H9 (cell line): ENCODE measurements at regions not wholly inside any gene's neighbourhood (a gene's known extent, or its start where the extent isn't known, plus 50 kb on each side); places are given as distances from the start of the nearest gene placed in this dataset.

Experiments
- DNase-seq: peaks from one replicate; pipeline ENCODE4 v3.0.0-alpha.2; 2017
- H2AFZ ChIP-seq: one replicate; pipeline ENCODE4 v1.6.1; 2013; ENCODE audit warnings: mild to moderate bottlenecking, low read length, control low read depth, moderate library complexity
- H2AK5ac ChIP-seq: 2 replicates; pipeline ENCODE4 v1.6.1; 2013; ENCODE audit warnings: low read length, control low read depth, mixed read lengths; ENCODE audit not compliant: insufficient read length
- H2BK120ac ChIP-seq: one replicate; pipeline ENCODE4 v1.6.1; 2013; ENCODE audit warnings: low read depth, mild to moderate bottlenecking, low read length, control low read depth, inconsistent platforms; ENCODE audit not compliant: poor library complexity, severe bottlenecking
- H2BK12ac ChIP-seq: 2 replicates; pipeline ENCODE4 v1.6.1; 2013; ENCODE audit warnings: low read length, control low read depth, mixed read lengths, low read depth; ENCODE audit not compliant: insufficient read length
- H2BK15ac ChIP-seq: 2 replicates; pipeline ENCODE4 v1.6.1; 2013; ENCODE audit warnings: low read depth, low read length, control low read depth
- H2BK20ac ChIP-seq: one replicate; pipeline ENCODE4 v1.6.1; 2013; ENCODE audit warnings: low read depth, mild to moderate bottlenecking, low read length, control low read depth, inconsistent platforms; ENCODE audit not compliant: poor library complexity, severe bottlenecking
- H2BK5ac ChIP-seq: 2 replicates; pipeline ENCODE4 v1.6.1; 2013; ENCODE audit warnings: low read length, control low read depth, mixed read lengths; ENCODE audit not compliant: insufficient read length
- H3K14ac ChIP-seq: 2 replicates; pipeline ENCODE4 v1.6.1; 2013; ENCODE audit warnings: low read length, control low read depth; ENCODE audit not compliant: insufficient read depth
- H3K18ac ChIP-seq: 2 replicates; pipeline ENCODE4 v1.6.1; 2013; ENCODE audit warnings: low read depth, mild to moderate bottlenecking, mixed read lengths, low read length, control low read depth; ENCODE audit not compliant: insufficient read length
- H3K23ac ChIP-seq: 2 replicates; pipeline ENCODE4 v1.6.1; 2013; ENCODE audit warnings: low read length, control low read depth, mixed read lengths, low read depth; ENCODE audit not compliant: insufficient read length
- H3K23me2 ChIP-seq: 2 replicates; pipeline ENCODE4 v1.6.1; 2013; ENCODE audit warnings: low read depth, mild to moderate bottlenecking, mixed read lengths, low read length, control low read depth; ENCODE audit not compliant: insufficient read length, poor library complexity, severe bottlenecking
- H3K27ac ChIP-seq: 2 replicates; pipeline ENCODE4 v1.5.1; 2013; ENCODE audit warnings: low read length, control low read depth, mixed read lengths, low read depth; ENCODE audit not compliant: insufficient read length
- H3K27me3 ChIP-seq: 2 replicates; pipeline ENCODE4 v1.6.1; 2013; ENCODE audit warnings: low read length, control low read depth, inconsistent platforms; ENCODE audit not compliant: insufficient read depth
- H3K4ac ChIP-seq: 2 replicates; pipeline ENCODE4 v1.6.1; 2013; ENCODE audit warnings: low read depth, mild to moderate bottlenecking, control low read depth, inconsistent platforms, low read length, moderate library complexity
- H3K4me1 ChIP-seq: 2 replicates; pipeline ENCODE4 v1.6.1; 2013; ENCODE audit warnings: low read length, control low read depth, inconsistent platforms; ENCODE audit not compliant: insufficient read depth
- H3K4me2 ChIP-seq: 2 replicates; pipeline ENCODE4 v1.6.1; 2013; ENCODE audit warnings: low read length, control low read depth, mixed read lengths; ENCODE audit not compliant: insufficient read length, insufficient read depth
- H3K56ac ChIP-seq: 2 replicates; pipeline ENCODE4 v1.6.1; 2013; ENCODE audit warnings: low read depth, mild to moderate bottlenecking, mixed read lengths, low read length, control low read depth; ENCODE audit not compliant: insufficient read length
- H3K79me1 ChIP-seq: 2 replicates; pipeline ENCODE4 v1.6.1; 2013; ENCODE audit warnings: low read depth, mild to moderate bottlenecking, moderate library complexity, low read length, control low read depth, inconsistent platforms; ENCODE audit not compliant: insufficient read depth, poor library complexity, severe bottlenecking
- H3K79me2 ChIP-seq: 2 replicates; pipeline ENCODE4 v1.6.1; 2013; ENCODE audit warnings: low read length, control low read depth, inconsistent platforms; ENCODE audit not compliant: insufficient read depth
- H3K9ac ChIP-seq: 2 replicates; pipeline ENCODE4 v1.6.1; 2013; ENCODE audit warnings: low read length, control low read depth, mixed read lengths; ENCODE audit not compliant: insufficient read length; ENCODE audit errors: extremely low read depth
- H3K9me3 ChIP-seq: one replicate; pipeline ENCODE4 v1.6.1; 2013; ENCODE audit warnings: low read depth, low read length, inconsistent platforms; ENCODE audit not compliant: control insufficient read depth
- H3T11ph ChIP-seq: one replicate; pipeline ENCODE4 v1.6.1; 2013; ENCODE audit warnings: mild to moderate bottlenecking, low read length, control low read depth, inconsistent platforms
- H4K20me1 ChIP-seq: one replicate; pipeline ENCODE4 v1.6.1; 2013; ENCODE audit not compliant: control insufficient read depth, insufficient read length, insufficient read depth
- H4K5ac ChIP-seq: 2 replicates; pipeline ENCODE4 v1.6.1; 2013; ENCODE audit warnings: low read depth, mild to moderate bottlenecking, mixed read lengths, low read length, control low read depth; ENCODE audit not compliant: insufficient read length
- H4K8ac ChIP-seq: replicated peaks from 2 replicates; pipeline ENCODE4 v1.6.1; 2013; ENCODE audit warnings: low read length, control low read depth, mixed read lengths, low read depth; ENCODE audit not compliant: insufficient read length
- H4K91ac ChIP-seq: 2 replicates; pipeline ENCODE4 v1.6.1; 2013; ENCODE audit warnings: low read depth, mild to moderate bottlenecking, moderate library complexity, mixed read lengths, low read length, control low read depth; ENCODE audit not compliant: insufficient read length
- H3K27ac Mint-ChIP-seq, 3 experiments: 2 replicates in 2 of 3; 3 replicates in 1 of 3; pipeline ENCODE4 v1.8.0; 2020 to 2021; ENCODE audit warnings: mixed read lengths in 3 of 3, mild to moderate bottlenecking in 1 of 3, moderate library complexity in 1 of 3
- H3K27me3 Mint-ChIP-seq: 2 replicates; pipeline ENCODE4 v1.8.0; 2021; ENCODE audit warnings: low read depth, mild to moderate bottlenecking, moderate library complexity, mixed read lengths
- H3K36me3 Mint-ChIP-seq, 3 experiments: 2 replicates in 2 of 3; 3 replicates in 1 of 3; pipeline ENCODE4 v1.8.0; 2020 to 2021; ENCODE audit warnings: low read depth in 3 of 3, mixed read lengths in 3 of 3; ENCODE audit not compliant: insufficient read depth in 1 of 3
- H3K4me1 Mint-ChIP-seq, 2 experiments: 2 replicates each; pipeline ENCODE4 v1.8.0; 2020; ENCODE audit warnings: mixed read lengths in 2 of 2
- H3K4me3 Mint-ChIP-seq, 2 experiments: 2 replicates in 1 of 2; 3 replicates in 1 of 2; pipeline ENCODE4 v1.8.0; 2020 to 2021; ENCODE audit warnings: mild to moderate bottlenecking in 2 of 2, mixed read lengths in 2 of 2, moderate library complexity in 1 of 2
- H3K9me3 Mint-ChIP-seq, 2 experiments: 2 replicates in 1 of 2; 3 replicates in 1 of 2; pipeline ENCODE4 v1.8.0; 2020; ENCODE audit warnings: mild to moderate bottlenecking in 2 of 2, mixed read lengths in 2 of 2, moderate library complexity in 1 of 2
- WGBS: extraction: QIAGEN DNeasy Blood & Tissue Kit; methylation state at CpG from one replicate; pipeline ENCODE4 v1.1.7; 2013; ENCODE audit warnings: missing lambda C conversion rate, low lambda C conversion rate, mixed read lengths; ENCODE audit not compliant: insufficient read length; ENCODE audit errors: extremely low coverage; 5-methylcytosine and 5-hydroxymethylcytosine counted together
- TF ChIP-seq, protein P1 (sequence below): fragments of 200-600 bp; sonication (generic); conservative IDR thresholded peaks from 3 replicates; pipeline ENCODE4 v1.8.0; 2021; ENCODE audit warnings: antibody characterized with exemption, mild to moderate bottlenecking

DNA sequence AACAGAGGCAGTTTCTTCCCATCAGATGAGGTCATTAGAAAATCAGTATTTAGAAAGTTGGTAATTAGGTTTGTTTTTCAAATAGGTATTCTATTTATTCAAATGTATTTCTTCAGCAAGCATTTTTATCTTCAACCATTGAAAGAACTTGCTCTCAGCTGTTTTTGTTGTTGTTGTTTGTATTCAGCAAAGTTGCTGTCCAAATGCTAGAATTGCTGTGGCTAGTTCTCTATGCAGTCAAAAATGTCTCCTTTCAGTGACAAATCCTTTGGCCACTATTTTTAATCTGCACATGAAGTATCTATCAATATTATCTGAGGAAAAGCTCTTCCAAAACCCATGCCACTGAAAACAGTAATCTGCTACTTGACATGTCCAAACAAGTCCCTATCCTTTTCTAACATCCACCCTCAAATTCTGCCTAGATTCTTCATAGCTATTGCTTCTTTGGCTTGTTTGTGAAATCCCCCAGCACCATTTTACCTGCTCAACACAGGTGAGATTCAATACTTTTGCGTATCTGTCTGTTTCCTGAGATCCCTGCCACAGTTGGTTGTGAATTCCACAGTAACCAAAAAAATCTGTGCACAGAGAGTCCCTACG lies 1005.4 kb downstream of the GRIK2 start:
- H2BK15ac ChIP-seq: no peak overlapping the region
- H3K14ac ChIP-seq: no peak overlapping the region
- H3K4me1 ChIP-seq: no peaks in the 10 kb centered on the region
- H4K8ac ChIP-seq: no peak overlapping the region
- H3K79me1 ChIP-seq: no peaks in the 10 kb centered on the region
- H3K27me3 ChIP-seq: no peaks in the 10 kb centered on the region
- Mint-ChIP-seq H3K4me3 (no peak overlapping the region), H3K4me1 (peaks cover 9 to 11% of the 10 kb centered on the region in 2 experiments), H3K27ac (peak overlapping the region in 2 of 3 experiments; percentile 46 to 88; a peak in 4 of 7 replicates), H3K36me3 (no peaks in the 10 kb centered on the region), H3K27me3 (no peaks in the 10 kb centered on the region), H3K9me3 (peaks cover 4 to 6% of the 10 kb centered on the region in 2 experiments; a peak in 3 of 5 replicates)
- H2AK5ac ChIP-seq: no peak overlapping the region
- no peak overlapping the region for H3K27ac ChIP-seq
- H2BK20ac ChIP-seq: no peak overlapping the region
- no peaks in the 10 kb centered on the region for H4K20me1 ChIP-seq
- H3K23ac ChIP-seq: no peak overlapping the region
- TF ChIP-seq, protein P1, sequence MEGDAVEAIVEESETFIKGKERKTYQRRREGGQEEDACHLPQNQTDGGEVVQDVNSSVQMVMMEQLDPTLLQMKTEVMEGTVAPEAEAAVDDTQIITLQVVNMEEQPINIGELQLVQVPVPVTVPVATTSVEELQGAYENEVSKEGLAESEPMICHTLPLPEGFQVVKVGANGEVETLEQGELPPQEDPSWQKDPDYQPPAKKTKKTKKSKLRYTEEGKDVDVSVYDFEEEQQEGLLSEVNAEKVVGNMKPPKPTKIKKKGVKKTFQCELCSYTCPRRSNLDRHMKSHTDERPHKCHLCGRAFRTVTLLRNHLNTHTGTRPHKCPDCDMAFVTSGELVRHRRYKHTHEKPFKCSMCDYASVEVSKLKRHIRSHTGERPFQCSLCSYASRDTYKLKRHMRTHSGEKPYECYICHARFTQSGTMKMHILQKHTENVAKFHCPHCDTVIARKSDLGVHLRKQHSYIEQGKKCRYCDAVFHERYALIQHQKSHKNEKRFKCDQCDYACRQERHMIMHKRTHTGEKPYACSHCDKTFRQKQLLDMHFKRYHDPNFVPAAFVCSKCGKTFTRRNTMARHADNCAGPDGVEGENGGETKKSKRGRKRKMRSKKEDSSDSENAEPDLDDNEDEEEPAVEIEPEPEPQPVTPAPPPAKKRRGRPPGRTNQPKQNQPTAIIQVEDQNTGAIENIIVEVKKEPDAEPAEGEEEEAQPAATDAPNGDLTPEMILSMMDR: no peak
- H2BK5ac ChIP-seq: no peak overlapping the region
- no peak overlapping the region for H2BK120ac ChIP-seq
- H3K4ac ChIP-seq: no peak overlapping the region
- no peak for DNase-seq
- no peak overlapping the region for H3T11ph ChIP-seq
- no CpG with 5 or more reads among the region's 2 CpGs for WGBS
- H4K91ac ChIP-seq: no peak overlapping the region
- no peaks in the 10 kb centered on the region for H3K9me3 ChIP-seq
- no peaks in the 10 kb centered on the region for H3K79me2 ChIP-seq
- no peak overlapping the region for H2BK12ac ChIP-seq
- H3K56ac ChIP-seq: no peak overlapping the region
- H3K18ac ChIP-seq: no peak overlapping the region
- no peak overlapping the region for H3K4me2 ChIP-seq
- no peak overlapping the region for H2AFZ ChIP-seq
- H3K23me2 ChIP-seq: no peaks in the 10 kb centered on the region
- no peak overlapping the region for H4K5ac ChIP-seq
- H3K9ac ChIP-seq: no peak overlapping the region
